ENCODE measurements at regions not wholly inside any gene's neighbourhood (a gene's known extent, or its start where the extent isn't known, plus 50 kb on each side); places are given as distances from the start of the nearest gene placed in this dataset.

DNA sequence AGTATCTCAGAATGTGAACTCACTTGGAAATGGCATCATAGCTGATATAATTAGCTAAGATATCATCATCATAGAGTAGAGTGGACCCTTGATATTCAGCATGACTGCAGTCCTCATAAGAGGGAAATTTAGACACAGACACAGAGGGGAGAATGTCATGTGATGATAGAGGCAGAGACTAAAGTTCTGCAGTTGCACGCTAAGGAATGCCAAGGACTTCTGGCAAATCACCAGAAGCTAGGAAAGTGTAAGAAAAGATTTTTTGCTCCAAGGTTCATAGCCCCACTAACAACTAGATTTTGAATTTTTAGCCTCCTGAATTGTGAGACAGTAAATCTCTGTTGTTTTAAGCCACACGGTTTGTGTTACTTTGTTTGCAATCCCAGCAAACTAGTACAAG lies 612.6 kb upstream of the ST8SIA4 start:
- TF ChIP-seq, protein P1, sequence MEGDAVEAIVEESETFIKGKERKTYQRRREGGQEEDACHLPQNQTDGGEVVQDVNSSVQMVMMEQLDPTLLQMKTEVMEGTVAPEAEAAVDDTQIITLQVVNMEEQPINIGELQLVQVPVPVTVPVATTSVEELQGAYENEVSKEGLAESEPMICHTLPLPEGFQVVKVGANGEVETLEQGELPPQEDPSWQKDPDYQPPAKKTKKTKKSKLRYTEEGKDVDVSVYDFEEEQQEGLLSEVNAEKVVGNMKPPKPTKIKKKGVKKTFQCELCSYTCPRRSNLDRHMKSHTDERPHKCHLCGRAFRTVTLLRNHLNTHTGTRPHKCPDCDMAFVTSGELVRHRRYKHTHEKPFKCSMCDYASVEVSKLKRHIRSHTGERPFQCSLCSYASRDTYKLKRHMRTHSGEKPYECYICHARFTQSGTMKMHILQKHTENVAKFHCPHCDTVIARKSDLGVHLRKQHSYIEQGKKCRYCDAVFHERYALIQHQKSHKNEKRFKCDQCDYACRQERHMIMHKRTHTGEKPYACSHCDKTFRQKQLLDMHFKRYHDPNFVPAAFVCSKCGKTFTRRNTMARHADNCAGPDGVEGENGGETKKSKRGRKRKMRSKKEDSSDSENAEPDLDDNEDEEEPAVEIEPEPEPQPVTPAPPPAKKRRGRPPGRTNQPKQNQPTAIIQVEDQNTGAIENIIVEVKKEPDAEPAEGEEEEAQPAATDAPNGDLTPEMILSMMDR (conservative IDR thresholded peaks at IDR 0.05; ENCODE audit: low read depth, low read length): no peak
- no peak for TF ChIP-seq EZH2 (IDR thresholded peaks at IDR 0.05; ENCODE audit: borderline replicate concordance, low read depth, low read length, poor library complexity, severe bottlenecking)

Data from A673 (cell line).